Fibroblast of mammary gland (primary cell): ENCODE measurements at regions not wholly inside any gene's neighbourhood (a gene's known extent, or its start where the extent isn't known, plus 50 kb on each side); places are given as distances from the start of the nearest gene placed in this dataset.

Source experiments
- DNase-seq: peaks from one replicate; pipeline ENCODE4 v3.0.0-alpha.2; 2010; ENCODE audit warnings: low read depth
- H3K4me3 ChIP-seq: 2 replicates; pipeline ENCODE4 v1.5.1; 2011; ENCODE audit warnings: low read depth, mild to moderate bottlenecking, low read length, moderate library complexity; ENCODE audit not compliant: control insufficient read depth
- TF ChIP-seq, protein P1 (sequence below): conservative IDR thresholded peaks from 2 replicates; pipeline ENCODE4 v1.5.1; 2011; ENCODE audit warnings: low read depth, low read length, inconsistent platforms; ENCODE audit not compliant: control insufficient read depth, insufficient read depth

DNA sequence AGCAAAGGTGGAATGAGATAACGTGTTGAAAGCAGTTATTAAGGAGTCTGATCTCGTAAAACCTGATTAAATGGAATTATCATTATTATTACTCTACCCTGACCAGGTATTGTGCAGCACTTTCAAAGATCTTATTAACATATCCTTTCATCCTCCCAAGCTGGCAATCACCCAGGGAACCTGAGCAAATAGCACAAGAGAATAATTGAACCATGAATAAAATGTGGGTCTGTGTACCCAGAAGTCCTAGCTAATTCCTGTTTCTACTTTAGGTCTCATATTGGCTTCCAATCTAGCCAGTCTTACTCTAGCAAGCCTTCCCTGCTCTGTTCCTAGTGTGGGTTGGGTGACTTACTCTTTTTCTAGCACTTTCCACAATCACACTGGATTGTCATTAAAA is 162.2 kb upstream of the STK32A start:
- TF ChIP-seq, protein P1, sequence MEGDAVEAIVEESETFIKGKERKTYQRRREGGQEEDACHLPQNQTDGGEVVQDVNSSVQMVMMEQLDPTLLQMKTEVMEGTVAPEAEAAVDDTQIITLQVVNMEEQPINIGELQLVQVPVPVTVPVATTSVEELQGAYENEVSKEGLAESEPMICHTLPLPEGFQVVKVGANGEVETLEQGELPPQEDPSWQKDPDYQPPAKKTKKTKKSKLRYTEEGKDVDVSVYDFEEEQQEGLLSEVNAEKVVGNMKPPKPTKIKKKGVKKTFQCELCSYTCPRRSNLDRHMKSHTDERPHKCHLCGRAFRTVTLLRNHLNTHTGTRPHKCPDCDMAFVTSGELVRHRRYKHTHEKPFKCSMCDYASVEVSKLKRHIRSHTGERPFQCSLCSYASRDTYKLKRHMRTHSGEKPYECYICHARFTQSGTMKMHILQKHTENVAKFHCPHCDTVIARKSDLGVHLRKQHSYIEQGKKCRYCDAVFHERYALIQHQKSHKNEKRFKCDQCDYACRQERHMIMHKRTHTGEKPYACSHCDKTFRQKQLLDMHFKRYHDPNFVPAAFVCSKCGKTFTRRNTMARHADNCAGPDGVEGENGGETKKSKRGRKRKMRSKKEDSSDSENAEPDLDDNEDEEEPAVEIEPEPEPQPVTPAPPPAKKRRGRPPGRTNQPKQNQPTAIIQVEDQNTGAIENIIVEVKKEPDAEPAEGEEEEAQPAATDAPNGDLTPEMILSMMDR = no peak
- no peak for DNase-seq
- no peak overlapping the region for H3K4me3 ChIP-seq

DNA sequence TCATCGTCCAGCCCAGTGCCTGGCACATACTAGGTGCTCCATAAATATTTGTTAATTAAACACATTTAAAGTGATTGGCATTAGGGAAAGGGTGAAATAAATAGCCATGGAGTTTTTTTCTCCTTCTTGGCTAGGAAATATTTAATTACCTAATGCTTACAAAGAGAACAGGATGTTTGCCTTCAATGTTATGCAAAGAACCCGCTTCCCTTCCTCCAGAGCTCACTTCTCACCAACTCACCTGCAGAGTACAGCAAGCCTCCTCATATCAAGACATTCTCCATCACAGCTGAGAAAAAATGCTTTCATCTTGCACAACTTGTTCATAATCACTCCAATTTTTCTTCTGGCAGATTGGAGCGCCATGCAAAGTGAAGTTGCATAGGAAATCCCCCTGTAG is 161.7 kb upstream of the STK32A start:
- TF ChIP-seq, protein P1 = no peak
- H3K4me3 ChIP-seq = no peak overlapping the region
- no peak for DNase-seq

DNA sequence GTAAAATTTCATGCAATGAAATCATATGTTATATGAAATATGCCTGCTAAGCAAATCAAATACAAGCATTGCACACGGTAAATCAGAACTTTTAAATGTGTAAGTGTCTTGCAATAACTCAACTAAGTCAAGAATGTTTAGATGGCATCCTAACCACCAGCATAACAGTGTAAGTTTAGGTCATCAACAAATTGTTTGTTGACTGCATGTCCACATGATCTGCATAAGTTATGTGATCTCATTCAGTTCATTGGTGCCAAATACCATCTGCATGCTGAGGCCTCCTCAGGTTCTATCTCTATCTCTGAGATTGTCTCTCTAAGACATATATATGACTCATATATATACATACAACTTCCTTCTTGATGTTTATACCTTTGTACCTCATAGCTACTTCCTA is 159.6 kb upstream of the STK32A start:
- no peak overlapping the region for H3K4me3 ChIP-seq
- no peak for DNase-seq
- TF ChIP-seq, protein P1 = no peak

DNA sequence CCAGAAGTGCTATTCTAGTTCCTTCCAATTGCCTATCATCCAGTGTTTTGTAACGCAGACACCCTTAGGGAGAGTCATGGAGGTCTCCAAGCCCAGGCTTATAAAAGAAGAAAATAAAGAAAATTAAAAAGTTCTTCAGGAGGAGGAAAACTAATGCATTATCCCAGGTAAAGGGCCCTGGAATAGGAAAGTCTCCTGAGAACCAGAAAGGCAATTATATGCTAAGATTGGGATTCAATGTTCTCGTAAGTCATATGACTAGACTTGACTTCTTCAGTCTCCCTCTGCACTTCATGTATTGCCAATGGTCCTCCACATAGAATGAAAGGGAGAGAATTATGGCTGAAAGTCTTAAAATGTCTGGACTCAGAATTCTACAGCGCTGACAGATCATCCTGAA is 154.4 kb upstream of the STK32A start:
- TF ChIP-seq, protein P1 = no peak

DNA sequence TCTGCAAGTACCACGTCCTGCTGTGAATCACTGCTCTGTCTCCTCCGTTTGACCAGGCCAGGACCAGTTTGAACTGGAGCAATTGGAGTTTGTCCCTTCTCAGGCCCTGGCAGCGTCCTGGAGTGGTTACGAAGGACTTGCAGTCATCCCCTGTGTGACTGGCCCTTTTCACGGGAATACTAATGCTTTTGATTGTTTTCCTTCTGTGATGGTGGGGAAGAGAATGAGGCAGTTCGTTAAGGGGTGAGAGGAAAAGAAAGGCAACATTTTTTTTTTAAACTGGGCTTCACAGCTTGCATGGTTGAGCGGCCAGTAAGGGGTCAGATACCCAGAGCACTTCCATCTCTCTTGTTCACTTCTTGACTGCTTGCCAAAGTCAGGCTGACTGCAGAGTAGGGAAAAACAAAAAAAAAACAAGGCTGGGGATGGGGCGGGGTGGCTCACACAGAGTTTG is 153.5 kb upstream of the STK32A start:
- H3K4me3 ChIP-seq = no peak overlapping the region
- TF ChIP-seq, protein P1 = no peak
- DNase-seq = no peak

More for the DNA sequence above, 154.4 kb upstream of the STK32A start:
- H3K4me3 ChIP-seq = no peak overlapping the region
- DNase-seq = no peak

DNA sequence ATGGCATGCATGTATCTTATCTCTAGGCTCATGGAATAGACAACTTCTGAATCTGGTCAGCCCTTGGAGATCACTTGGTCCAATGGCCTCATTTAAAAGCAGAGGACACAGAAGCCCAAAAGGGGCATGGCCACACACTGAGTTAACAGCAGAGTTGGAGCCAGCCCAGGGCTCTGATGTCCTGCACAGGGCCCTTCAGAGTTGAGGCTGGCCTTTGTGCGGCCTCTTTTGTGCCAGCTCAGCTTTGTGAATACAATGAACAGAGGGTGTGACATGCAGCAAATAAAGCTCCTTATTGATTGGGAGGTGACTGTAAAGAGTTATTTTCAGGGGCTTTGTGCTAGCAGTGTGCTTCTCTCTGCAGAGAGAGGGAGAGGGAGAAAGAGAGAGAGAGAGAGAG is 150.1 kb upstream of the STK32A start:
- no peak overlapping the region for H3K4me3 ChIP-seq
- DNase-seq = no peak
- TF ChIP-seq, protein P1 = no peak

DNA sequence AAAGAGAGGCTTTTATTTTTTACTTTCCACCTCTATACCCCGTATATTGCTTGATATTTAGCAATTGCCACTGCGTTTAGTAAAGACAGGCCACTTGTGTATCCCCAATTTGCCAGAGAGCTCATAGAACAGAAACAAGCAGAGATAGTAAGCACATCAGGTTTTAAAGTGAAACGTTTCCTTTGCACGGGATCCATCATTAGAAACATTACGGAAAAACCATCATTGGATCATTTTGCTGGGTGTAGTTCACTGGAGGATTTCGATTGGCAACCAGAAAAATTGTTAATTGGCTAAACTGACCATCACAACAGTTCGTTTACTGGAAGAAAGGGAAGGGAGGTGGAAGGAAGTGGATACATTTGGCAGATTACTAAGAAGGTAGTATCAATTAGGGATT is 149.4 kb upstream of the STK32A start:
- TF ChIP-seq, protein P1 = no peak
- DNase-seq = no peak

More for the DNA sequence above, 149.4 kb upstream of the STK32A start:
- no peak overlapping the region for H3K4me3 ChIP-seq
